ENCODE measurements at regions not wholly inside any gene's neighbourhood (a gene's known extent, or its start where the extent isn't known, plus 50 kb on each side); places are given as distances from the start of the nearest gene placed in this dataset.

GRCh38 chr11:106344394-106344793 lies 266.9 kb downstream of the AASDHPPT start:
- DNase-seq = no peak

- no peak for DNase-seq
These were observed 267.5 kb downstream of the AASDHPPT start for GRCh38 chr11:106344966-106345365.

DNA sequence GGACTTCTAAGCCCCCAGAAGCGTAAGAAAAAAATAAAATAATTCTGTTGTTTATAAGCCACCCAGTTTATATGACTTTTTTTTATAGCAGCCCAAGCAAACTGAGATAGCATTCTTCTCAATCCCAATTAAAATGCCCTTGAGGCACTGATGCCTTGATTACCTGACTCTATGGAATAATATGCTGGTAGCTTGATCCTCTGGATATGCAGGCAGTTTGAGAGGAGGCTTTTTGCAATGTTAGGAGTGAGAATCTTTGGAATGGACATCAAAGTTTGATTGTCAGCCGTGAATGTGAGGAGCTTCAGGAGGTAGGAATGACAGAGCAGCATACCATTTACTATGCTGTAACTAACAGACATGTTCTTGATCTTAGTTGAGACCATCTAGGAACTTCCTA lies 275.6 kb downstream of the AASDHPPT start:
- DNase-seq = no peak

DNA sequence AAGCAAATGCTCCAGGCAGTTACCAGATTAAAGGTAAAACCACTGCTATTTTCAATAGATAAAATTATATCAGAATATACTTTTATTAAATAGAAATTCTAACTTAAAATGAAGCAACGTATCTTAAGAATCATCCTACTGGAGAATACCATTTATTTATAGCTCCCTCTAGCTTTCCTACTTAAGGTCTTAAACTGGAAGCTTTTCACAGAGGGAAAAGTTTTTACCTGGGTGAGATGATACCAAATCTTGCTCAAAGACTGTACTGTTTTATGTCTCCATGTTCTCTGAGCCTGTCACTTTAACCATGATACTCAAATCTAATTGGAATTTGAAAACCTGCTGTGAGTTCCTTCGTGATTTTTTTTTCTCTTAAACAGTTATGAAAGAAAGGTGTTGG lies 291.8 kb downstream of the AASDHPPT start:
- DNase-seq = no peak

DNA sequence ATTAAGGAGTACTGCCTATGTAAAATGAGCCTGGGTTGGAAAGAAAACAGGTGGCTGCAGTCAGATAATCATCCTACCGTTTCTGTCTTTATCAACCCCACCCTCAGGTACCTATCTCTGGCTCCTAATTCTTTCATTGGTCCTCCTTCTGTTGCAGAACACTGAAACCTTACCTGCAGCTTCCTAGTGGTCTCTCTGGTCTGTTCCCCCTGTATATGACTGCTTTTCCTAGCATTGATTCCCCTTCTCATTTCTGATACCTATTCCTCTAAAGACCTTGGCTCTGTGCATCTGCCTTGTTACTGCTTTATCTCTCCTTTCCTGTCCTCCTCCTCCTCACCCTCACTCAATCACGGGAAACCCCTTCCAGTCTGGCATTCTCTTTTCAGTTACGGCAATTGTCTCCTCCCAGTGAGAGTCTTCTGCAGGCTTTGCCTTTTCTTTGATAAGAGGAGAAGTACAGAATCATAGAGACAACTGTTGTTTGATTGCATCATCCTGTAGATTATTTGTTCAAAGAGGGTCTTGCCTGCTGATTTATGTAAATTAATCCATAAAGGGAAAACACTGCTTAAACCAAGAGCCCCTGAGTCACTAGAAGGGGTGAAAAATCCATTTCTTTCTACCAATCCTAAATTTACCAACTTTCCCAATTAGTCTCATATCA lies 301.2 kb downstream of the AASDHPPT start:
- no peak for DNase-seq

DNA sequence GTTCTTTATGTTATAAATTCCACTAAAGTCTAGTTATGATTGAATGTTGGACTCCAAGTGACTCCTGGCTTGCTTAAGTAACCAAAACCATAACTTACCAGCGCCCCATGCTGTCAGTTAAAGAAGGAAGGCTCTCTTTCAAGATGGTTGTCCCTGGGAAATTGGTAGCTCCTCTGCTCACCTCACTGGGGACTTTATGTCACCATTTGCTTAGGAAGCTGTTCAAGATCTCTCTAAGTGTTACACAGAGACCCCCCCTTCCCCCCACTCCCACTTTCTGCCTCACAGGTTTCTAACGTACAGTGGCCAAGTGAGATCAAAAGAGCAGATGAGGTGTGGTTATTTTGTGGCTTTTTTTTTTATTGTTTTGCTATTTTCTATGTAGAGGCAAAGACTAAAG lies 301.8 kb downstream of the AASDHPPT start:
- no peak for DNase-seq

DNA sequence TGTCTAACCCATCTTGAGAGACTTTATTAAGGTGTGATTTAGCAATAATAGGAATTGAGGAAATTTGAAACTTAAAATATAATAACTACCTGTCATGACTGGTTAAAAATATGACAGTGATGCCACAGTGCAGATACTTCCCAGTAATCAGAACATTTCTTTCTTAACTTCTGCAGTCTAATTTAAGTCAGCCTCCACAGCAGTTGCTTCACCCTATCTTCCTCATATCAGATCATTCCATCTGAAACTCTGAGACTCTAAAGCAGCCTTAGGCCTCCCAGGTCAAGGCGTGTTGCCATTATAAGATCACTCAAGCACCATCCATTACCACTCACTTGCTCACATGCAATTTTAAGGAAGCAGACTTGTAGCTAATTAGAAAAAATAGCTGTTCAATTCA lies 302.2 kb downstream of the AASDHPPT start:
- DNase-seq = no peak

DNA sequence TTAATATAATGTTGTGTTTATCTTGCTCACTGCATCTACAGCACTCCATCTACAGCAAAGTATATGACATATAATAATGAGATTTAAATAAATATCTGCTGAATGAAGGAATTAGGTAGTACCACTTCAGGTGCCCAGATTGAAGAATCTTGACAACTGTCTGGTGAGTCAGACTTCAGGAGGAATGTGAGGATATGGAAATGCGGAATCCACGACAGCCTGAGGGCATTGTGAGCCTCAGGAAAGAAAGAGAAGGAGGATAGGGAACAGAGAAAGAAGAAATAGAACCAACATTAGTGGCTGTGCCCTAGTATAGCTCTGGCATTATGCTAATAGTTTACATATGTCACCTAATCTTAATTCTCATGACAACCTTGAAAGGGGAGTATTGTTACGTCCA lies 304.4 kb downstream of the AASDHPPT start:
- no peak for DNase-seq

DNA sequence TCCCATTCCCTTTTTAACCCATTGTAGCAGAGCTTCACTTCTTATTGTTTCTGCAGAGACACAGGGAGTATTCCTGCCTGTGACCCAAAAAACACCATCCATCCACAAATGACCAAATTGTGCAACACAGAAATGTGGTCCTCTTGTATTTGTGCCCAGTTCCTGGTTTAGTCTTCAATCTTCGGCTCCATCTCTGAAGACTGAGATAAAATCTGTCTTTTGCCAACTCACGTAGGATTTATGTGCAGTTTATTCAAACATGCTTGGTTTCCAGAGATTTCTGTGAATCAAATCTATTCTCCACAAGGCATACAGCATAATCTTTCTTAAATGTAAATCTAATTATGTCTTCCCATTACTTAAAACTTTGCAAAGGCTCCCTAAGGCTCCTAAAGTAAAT lies 307.0 kb downstream of the AASDHPPT start:
- DNase-seq = no peak

- no peak for DNase-seq
These were observed 309.1 kb downstream of the AASDHPPT start for GRCh38 chr11:106386519-106386918.

- DNase-seq = no peak
These were observed 311.6 kb downstream of the AASDHPPT start for GRCh38 chr11:106389101-106389500.

- no peak for DNase-seq
These were observed 312.6 kb downstream of the AASDHPPT start for GRCh38 chr11:106390078-106390477.

- DNase-seq = no peak
These were observed 314.4 kb downstream of the AASDHPPT start for GRCh38 chr11:106391771-106392420.

- no peak for DNase-seq
These were observed 318.4 kb downstream of the AASDHPPT start for GRCh38 chr11:106395716-106396349.

GRCh38 chr11:106397787-106398501 lies 320.5 kb downstream of the AASDHPPT start:
- peak; percentile 46 for DNase-seq

- peak; percentile 11 for DNase-seq
These were observed 321.1 kb downstream of the AASDHPPT start for GRCh38 chr11:106398502-106399075.

DNA sequence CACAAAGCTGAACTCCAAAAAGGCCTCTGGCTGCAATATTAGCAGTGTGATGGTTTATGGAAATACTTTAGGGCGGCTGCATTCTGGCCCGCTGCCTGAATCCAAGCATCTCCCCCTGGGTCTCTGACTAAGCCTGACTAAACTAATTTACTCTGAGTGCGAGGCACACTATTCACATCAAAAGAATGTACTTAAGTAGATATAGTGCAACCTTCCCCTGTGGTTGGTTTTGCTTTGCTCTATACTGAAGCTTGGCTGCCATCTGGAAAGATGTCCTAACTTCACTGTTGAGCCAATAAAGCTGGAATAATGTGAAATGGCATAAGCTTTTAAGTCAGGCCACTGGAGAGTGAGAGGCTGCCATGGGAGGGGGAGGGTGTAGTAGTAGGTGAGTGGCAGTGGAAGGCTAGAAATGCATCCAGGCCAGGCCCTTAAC lies 321.6 kb downstream of the AASDHPPT start:
- peak; percentile 81 for DNase-seq

DNA sequence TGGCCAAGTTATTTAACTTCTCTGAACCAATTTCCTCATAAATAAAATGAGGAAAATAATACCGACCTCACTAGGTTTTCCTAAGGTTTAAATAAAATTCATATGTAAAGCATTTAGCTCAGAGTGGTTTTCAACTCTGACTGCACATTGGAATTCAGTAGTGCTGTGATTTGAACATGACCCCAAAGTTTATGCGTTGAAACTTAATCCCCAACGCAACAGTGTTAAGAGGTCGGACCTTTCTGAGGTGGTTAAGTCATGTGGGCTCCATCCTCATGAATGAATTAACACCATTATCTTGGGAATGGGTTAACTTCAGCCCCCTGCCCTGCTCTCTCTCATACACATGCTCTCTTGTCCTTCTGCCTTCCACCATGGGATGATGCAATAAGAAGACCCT lies 322.2 kb downstream of the AASDHPPT start:
- DNase-seq = no peak

GRCh38 chr11:106400949-106401570 lies 323.6 kb downstream of the AASDHPPT start:
- DNase-seq = no peak

DNA sequence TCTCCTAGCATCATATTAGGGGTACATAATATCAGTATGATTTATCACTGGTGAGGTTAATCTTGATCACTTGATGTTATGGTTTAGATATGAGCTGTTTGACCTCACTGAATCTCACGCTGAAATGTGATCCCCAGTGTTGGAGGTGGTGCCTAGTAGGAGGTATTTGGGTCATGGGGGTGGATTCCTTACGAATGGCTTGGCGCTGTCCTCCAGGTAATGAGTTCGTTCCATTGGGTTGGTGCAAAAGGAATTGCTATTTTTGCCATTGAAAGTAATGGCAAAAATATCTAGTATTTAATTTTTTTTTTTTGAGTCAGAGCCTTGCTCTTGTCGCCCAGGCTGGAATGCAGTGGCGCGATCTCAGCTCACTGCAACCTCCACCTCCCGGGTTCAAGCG lies 326.3 kb downstream of the AASDHPPT start:
- DNase-seq = no peak

- DNase-seq = no peak
These were observed 331.8 kb downstream of the AASDHPPT start for GRCh38 chr11:106409222-106409621.

GRCh38 chr11:106409671-106410070 lies 332.2 kb downstream of the AASDHPPT start:
- no peak for DNase-seq

Data from hindlimb muscle (tissue), 1 donor.